Chondrocyte (in vitro differentiated cells): ENCODE measurements at regions not wholly inside any gene's neighbourhood (a gene's known extent, or its start where the extent isn't known, plus 50 kb on each side); places are given as distances from the start of the nearest gene placed in this dataset.

Experiments
- DNase-seq: peaks from one replicate; pipeline ENCODE4 v3.0.0; 2021; ENCODE audit warnings: mixed read lengths, low spot score
- H3K27ac Mint-ChIP-seq: one replicate; pipeline ENCODE4 v1.8.0; 2021; ENCODE audit warnings: mild to moderate bottlenecking, moderate library complexity, mixed read lengths; ENCODE audit not compliant: unreplicated experiment
- H3K27me3 Mint-ChIP-seq: 2 replicates; pipeline ENCODE4 v1.8.0; 2021; ENCODE audit warnings: low read depth, mixed read lengths
- H3K36me3 Mint-ChIP-seq: 2 replicates; pipeline ENCODE4 v1.8.0; 2021; ENCODE audit warnings: low read depth, mixed read lengths
- H3K4me1 Mint-ChIP-seq: 2 replicates; pipeline ENCODE4 v1.8.0; 2021; ENCODE audit warnings: low read depth, mild to moderate bottlenecking, mixed read lengths
- H3K4me3 Mint-ChIP-seq: one replicate; pipeline ENCODE4 v1.8.0; 2021; ENCODE audit warnings: mild to moderate bottlenecking, moderate library complexity, mixed read lengths; ENCODE audit not compliant: unreplicated experiment
- H3K9me3 Mint-ChIP-seq: 2 replicates; pipeline ENCODE4 v1.8.0; 2021; ENCODE audit warnings: low read depth, mixed read lengths
- TF ChIP-seq, protein P1 (sequence below): fragments of 200-600 bp; sonication (generic); IDR thresholded peaks from 2 replicates; pipeline ENCODE4 v1.5.0; 2021; ENCODE audit warnings: antibody characterized with exemption, mild to moderate bottlenecking, moderate library complexity

DNA sequence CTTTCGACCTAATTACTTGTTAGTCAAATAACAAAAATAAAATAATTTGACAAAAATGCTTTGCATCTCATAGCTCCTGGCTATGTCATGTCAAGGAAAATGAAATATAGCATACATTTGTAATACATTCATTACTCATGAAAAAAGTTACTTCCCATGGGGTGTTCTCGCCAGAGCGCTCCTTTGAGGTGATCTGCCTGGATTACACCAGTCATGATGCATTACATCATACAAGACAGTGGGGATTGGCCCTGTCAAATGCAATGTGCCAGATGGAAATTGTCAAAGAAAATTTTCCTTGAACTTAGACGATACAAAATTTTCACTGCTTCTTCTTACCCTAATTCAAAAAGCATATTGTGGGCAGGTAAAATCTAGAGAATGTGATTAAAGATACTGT lies 215.6 kb upstream of the B3GALT2 start:
- H3K27ac Mint-ChIP-seq, result no peak overlapping the region
- TF ChIP-seq, protein P1, sequence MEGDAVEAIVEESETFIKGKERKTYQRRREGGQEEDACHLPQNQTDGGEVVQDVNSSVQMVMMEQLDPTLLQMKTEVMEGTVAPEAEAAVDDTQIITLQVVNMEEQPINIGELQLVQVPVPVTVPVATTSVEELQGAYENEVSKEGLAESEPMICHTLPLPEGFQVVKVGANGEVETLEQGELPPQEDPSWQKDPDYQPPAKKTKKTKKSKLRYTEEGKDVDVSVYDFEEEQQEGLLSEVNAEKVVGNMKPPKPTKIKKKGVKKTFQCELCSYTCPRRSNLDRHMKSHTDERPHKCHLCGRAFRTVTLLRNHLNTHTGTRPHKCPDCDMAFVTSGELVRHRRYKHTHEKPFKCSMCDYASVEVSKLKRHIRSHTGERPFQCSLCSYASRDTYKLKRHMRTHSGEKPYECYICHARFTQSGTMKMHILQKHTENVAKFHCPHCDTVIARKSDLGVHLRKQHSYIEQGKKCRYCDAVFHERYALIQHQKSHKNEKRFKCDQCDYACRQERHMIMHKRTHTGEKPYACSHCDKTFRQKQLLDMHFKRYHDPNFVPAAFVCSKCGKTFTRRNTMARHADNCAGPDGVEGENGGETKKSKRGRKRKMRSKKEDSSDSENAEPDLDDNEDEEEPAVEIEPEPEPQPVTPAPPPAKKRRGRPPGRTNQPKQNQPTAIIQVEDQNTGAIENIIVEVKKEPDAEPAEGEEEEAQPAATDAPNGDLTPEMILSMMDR, result no peak
- no peak for DNase-seq
- H3K9me3 Mint-ChIP-seq, result no peaks in the 10 kb centered on the region
- H3K27me3 Mint-ChIP-seq, result no peaks in the 10 kb centered on the region
- H3K4me1 Mint-ChIP-seq, result peaks cover 7% of the 10 kb centered on the region
- no peak overlapping the region for H3K4me3 Mint-ChIP-seq
- no peaks in the 10 kb centered on the region for H3K36me3 Mint-ChIP-seq

- H3K27ac Mint-ChIP-seq, result no peak overlapping the region
Observed at GRCh38 chr1:193394336-193394735, 207.9 kb upstream of the B3GALT2 start.

DNA sequence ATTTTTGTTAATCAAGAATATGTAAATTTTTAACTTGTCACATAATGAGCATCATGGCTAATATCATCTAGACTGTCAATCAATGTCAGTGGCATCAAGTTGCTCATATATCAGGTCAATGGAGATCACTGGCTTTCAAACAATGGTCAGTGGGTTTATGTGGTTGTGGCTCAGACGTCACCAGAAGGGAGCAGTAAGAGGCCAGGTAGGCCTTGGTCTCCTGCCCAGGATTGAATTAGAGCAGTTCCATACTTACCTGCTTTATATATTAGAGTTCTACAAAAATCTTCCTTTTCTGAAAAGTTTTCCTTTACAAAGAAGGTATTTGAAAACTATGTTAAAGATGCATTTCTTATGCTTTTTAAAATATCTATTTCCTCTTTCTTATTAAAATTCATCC lies 206.3 kb upstream of the B3GALT2 start:
- H3K4me3 Mint-ChIP-seq, result no peak overlapping the region
- H3K9me3 Mint-ChIP-seq, result peaks cover 5% of the 10 kb centered on the region
- no peak for DNase-seq
- H3K36me3 Mint-ChIP-seq, result no peaks in the 10 kb centered on the region
- peaks cover 15% of the 10 kb centered on the region for H3K4me1 Mint-ChIP-seq
- no peaks in the 10 kb centered on the region for H3K27me3 Mint-ChIP-seq
- TF ChIP-seq, protein P1, result no peak
- H3K27ac Mint-ChIP-seq, result no peak overlapping the region

More at GRCh38 chr1:193394336-193394735, 207.9 kb upstream of the B3GALT2 start:
- H3K4me1 Mint-ChIP-seq, result peaks cover 15% of the 10 kb centered on the region
- TF ChIP-seq, protein P1, result no peak
- DNase-seq, result no peak
- no peaks in the 10 kb centered on the region for H3K36me3 Mint-ChIP-seq
- H3K4me3 Mint-ChIP-seq, result no peak overlapping the region
- H3K9me3 Mint-ChIP-seq, result peaks cover 5% of the 10 kb centered on the region
- H3K27me3 Mint-ChIP-seq, result no peaks in the 10 kb centered on the region

GRCh38 chr1:193388683-193389082 lies 202.3 kb upstream of the B3GALT2 start:
- Mint-ChIP-seq H3K27me3 (no peaks in the 10 kb centered on the region), H3K27ac (no peak overlapping the region), H3K4me3 (no peak overlapping the region), H3K36me3 (peaks cover 2% of the 10 kb centered on the region), H3K9me3 (no peaks in the 10 kb centered on the region), H3K4me1 (peaks cover 3% of the 10 kb centered on the region)
- no peak for DNase-seq
- TF ChIP-seq, protein P1, result no peak

- H3K9me3 Mint-ChIP-seq, result peaks cover 2% of the 10 kb centered on the region
- H3K4me1 Mint-ChIP-seq, result peaks cover 3% of the 10 kb centered on the region
- H3K4me3 Mint-ChIP-seq, result no peak overlapping the region
- no peaks in the 10 kb centered on the region for H3K27me3 Mint-ChIP-seq
- no peak for DNase-seq
- TF ChIP-seq, protein P1, result no peak
- no peak overlapping the region for H3K27ac Mint-ChIP-seq
- H3K36me3 Mint-ChIP-seq, result peaks cover 2% of the 10 kb centered on the region
Observed at GRCh38 chr1:193388165-193388564, 201.8 kb upstream of the B3GALT2 start.
